Lung microvascular endothelial cell (primary cell): ENCODE measurements at regions not wholly inside any gene's neighbourhood (a gene's known extent, or its start where the extent isn't known, plus 50 kb on each side); places are given as distances from the start of the nearest gene placed in this dataset.
A peak's percentile ranks its signal among the peaks of the same experiment; 100 is the strongest.
"Not testable (repeated sequence)": the region's sequence is repeated elsewhere in the genome, so short reads cannot be mapped to it uniquely, and the experiment has no call there.

Experiments
- DNase-seq, 2 donors: peaks; one replicate each; pipeline versions ENCODE4 v3.0.0 to v3.0.0-alpha.2; 2010; ENCODE audit warnings: low read depth in 2 of 2

DNA sequence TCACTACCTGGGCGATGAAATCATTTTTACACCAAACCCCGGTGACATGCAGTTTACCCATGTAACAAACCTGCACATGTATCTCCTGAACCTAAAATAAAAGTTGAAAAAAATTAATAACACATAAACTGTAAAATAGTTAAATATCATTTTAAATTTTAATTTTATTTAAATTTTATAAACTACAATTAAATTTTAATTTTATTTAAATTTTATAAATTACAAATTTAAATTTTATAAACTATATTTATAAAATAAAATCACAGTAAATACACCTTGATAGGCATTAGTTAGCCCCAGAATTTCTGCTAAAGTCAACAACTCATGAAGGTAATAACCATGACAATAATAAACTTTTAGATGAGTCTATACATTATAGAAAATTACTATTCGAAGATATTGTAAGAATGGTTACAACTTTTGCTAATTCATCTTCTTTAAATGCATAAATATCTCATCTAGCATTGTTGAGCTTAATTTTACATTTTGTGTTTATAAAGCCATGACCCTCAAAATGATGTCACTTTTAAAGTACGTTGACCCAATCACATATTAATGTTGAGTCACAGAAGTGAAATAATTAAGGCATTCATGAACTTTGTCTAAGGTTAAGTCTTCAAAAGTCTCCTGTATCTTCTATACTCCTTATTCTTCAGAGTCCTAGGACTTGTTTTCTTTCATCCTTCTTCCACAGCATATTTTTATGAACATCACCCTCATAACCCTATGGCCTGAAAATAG is 755.8 kb upstream of the LCORL start:
- no peak for DNase-seq

DNA sequence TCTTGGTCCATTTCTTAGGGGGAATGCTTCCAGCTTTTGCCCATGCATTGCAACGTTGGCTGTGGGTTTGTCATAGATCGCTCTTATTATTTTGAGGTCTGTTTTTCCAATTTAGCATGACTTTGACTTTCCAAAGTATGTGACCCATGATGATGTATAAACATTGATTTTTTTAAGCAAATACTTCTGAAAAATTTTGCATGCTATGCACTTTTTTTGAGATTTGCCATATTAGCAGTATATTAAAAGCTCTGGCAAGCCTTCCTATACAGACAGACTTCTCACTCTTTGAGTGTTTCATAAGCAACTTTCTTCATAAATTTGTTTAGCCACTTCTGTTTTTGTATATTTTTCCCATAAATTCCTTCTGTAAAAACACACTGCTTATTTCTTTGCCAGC is 746.4 kb upstream of the LCORL start:
- DNase-seq, result no peak

DNA sequence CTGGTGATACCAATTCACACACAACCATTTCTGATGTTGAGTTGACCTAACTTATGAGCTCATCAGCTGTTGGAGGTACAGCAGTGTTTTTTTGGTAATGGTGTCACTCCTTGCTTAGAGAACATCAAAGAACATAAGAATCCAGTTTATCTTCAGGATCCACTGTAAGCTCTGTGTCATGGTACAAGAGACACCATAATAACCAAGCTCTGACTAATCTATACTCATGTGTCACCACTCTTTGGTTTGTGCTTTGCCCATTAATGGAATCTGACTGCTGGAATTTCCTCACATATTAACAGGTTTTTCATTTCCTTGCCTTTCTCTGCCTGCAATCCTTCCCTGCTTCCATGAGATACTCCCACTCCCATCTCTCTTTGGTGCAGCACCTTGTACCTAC is 735.1 kb upstream of the LCORL start:
- no peak for DNase-seq

DNA sequence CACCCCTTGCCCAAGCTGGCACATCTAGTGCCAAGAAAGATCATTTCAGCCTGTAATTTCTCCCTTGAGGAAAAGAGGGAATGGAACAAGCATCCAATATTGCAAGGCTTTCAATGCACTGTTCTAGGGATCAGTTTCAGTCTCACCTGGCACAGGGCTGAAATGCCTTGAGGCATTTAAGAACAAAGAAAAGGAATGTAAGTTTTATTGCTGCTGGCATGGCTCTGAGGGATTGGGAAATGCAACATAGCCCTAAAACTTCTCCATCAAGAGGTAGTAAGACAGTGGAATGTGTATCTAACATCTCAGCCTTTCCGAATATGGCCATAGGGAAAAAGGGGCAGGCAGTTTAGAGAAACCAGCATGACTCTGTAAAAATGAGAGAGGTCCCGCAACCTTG is 732.6 kb upstream of the LCORL start:
- no peak for DNase-seq

DNA sequence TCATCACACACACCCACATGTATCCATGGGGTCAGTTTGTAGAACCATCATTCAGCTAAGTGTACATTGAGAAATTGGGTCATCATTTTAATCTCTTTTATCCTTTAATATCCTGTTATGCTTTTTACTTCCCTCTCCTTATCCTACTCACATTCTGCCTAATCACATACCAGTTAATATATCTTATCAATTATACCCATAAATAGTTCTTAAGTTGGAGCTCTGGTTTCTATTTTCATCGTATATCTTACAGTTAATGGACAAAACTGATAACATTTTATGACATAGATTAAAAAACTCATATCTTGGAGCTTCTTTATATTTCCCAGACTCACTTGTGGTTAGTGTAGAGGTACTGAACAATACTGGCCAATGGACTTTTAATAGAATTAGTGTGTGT is 729.5 kb upstream of the LCORL start:
- DNase-seq, result no peak

DNA sequence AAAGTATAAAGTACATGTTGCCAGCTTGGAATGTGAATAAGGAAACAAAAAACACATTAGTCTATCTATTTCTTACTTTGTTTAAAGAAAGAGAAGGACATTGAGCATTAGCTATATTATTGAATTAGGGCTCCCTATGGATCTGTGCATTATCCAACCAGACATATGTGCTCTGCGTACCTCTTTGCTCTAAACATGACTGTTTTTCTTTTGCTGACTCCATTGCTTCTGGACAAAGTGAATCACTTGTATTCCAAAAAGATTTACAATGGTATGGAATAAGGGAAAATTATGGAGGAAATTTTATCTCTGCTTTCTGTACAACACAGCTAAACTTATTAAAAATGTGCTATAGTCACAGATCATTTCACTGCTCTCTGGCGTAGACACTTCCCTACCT is 727.8 kb upstream of the LCORL start:
- DNase-seq, result no peak

DNA sequence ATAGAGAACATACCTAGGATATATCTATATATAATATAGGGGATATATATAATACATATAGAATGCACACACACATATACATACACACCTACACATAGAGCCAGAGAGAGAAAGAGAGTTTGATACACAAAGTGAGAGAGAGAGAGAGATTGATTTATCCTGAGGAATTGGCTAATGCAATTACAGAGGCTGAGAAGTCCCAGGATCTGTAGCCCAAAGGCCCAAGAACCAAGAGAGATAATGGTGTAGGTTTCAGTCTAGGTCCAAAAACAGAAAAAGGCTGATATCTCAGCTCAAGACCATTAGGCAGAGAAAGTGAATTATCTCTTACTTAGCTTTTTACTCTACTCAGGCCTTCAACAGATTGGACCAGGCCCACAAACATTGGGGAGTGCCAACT is 715.0 kb upstream of the LCORL start:
- no peak for DNase-seq

DNA sequence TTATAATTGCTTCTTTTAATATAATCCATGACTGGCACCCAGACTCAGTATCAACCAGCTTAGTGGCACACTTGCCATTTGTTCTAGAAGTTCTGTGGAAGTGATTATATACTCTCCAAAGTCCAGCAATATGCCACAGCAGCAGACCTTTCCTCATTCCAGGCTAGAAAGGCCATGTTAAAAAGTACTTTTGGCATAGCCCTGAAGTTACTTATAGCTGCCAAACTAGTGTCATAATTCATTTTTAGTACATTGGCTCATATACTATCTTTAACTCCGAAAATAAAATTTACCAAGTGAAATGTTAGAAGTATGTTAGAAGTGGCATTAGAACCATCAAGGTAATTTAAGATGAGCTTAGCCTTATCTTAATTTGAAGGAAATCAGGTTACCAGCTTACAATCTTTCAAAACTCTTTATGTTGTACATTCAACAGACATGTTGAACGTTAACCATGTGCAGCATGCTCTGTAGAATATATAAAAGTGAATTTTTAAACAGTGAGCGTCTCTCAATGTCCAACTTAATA is 714.2 kb upstream of the LCORL start:
- DNase-seq, result no peak

DNA sequence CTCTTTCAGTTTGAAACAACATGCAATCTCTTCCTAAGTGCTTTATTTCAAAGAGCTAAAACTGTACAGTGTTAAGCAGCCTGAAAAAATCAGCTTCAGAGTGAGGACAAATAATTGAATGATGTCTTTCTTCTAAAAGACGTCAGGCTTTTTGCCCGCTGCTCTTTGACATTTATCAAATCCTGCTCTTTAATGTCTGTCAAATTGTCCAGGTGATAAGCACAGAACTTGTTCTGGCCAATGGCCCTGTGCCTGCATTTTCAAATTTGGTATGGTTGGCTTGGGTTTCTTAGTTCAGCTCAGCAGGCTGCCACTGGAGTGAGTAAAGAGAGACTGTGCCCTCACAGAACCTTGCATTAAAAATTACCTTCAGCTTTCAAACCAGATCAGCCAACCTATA is 712.9 kb upstream of the LCORL start:
- no peak for DNase-seq

DNA sequence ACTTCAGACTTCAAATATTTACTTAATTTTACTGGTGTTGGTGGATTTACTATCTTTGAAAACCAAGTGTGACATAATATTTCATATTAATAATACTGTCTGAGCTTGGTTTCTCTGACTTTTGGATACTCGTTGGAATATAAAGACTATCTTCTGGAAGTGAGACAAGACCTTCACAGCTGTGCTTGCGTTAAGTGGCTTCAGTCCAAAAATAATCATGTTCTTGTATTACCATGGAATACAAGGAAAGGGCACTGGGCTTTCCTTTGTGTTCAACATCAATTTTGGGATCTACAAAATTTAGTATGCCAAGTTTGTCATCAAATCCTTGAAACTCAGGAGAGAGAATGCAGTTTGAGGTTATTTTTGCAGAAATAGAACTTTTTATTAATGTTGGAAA is 712.4 kb upstream of the LCORL start:
- no peak for DNase-seq

DNA sequence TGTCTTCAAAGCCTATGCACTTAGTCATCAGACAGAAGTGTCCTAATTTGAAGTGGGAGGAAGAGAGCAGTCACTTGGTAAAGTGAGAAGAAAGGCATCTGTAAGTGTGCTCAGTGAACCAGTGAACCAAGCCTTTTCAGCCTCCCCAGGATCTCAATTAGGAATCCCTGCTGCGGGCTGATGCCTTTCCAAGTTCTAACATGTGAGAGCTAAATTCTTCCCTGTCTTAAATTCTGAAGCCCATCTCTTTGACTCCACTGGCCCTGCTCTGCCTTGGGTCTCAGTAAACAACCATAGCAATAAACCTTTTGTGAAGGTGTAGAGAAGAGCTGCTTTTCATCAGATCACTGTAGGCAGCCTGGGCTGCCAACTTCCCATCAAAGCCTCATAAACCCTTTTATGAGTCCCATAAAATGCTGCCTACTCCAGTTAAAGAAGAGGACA is 701.2 kb upstream of the LCORL start:
- no peak for DNase-seq

DNA sequence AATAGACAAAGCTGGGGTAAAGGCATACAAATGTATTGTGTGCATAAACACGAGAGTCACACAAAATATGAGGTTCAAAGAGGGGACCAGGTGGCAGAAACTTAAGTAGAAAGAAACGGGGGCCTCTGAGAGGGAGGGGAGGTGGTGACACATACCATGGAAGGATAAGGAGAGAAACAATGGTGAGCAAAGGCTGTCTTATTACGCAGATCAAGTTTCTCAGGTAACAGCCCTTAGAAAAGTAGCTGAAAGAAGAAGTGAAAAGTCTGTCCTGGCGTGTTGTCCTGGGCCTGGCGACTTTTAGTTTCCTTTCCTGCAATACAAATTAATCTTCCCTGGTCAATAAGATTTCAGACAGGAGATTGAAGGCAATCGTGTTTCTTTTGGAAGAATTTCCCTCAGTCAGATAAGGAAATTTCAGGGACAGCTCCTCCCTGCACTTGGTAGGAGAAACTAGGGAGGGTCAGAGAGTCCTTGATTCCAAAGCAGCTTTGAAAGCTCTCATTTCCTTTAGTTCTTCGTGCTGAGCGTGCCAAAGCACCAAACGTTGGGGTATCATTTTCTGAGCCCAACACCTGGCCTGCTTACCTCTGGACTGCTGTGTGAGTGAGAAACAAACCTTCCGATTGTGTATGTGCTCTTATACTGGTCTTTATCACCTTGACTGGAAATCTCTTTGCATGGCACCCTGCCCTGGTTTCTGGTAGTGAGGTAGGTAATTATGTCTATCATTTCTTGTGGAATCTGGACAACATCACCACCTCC is 676.7 kb upstream of the LCORL start:
- DNase-seq, result no peak

DNA sequence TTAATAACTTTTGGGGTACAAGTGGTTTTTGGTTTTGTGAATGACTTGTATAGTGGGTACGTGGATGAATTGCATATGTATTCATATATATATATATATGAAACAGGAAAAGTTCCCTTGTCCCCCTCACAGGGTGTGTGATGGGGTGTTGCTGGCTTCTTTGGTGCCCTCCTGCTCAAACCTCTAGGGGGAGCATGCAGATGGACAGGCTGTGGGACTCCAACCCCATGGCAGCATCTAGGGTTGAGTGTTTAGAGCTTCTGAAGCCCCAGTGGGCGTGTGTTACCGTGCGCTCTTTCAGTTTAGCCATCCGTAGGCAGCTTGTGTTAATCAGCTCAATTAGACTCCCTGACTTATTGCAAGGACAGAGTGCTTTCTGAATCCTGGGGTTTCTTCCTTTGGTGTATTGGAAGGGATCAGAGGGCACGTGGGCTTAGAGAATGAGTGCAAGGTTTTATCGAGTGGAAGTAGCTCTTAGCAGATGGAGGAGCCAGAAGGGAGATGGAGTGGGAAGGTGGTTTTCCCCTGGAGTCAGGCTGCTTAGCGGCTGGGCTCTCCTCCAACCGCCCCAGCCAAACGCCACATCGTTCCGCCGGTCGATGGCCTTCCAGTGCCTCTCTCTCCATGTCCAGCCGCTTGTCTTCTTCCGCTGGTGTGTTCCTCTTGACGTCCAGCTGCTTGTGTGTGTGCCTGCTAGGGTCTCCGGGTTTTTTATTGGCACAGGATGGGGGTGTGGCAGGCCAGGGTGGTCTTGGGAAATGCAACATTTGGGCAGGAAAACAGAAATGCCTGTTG is 674.4 kb upstream of the LCORL start:
- DNase-seq, result no peak

DNA sequence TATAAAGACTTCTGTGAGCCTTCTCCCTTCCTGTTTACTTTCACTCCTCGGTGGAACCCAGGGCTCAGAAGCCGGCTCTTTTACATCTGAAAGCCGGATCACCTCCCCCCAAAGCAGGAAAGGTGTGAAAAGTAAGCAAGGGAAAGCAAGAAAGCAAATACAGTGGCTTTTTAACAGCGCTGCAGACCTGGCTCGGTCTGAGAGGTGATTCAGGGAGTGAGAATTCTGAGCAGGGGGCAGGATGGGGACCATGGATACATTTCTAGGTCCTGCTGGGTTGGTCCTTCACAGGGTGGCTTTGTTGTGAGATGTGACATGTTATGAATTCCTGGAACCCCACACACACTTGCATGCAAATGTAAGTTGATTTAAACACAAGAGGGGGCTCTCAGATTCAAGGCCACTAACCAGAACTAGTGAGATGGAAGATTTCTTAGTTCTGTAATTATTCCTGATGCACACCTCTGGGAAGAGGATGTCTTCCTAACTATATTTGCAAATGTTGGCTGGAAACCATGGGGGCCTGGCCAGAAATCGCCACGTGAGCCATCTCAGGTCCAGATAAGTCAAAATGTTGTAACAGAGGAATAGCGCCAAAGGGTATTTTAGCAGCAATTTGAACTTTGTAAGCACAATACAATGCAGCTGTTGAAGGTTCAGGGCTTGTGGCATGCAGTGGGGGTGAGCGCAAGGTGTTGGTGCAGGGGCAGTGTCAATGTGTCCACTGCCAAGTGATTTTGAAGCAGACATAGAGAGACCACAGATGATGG is 670.1 kb upstream of the LCORL start:
- no peak for DNase-seq

DNA sequence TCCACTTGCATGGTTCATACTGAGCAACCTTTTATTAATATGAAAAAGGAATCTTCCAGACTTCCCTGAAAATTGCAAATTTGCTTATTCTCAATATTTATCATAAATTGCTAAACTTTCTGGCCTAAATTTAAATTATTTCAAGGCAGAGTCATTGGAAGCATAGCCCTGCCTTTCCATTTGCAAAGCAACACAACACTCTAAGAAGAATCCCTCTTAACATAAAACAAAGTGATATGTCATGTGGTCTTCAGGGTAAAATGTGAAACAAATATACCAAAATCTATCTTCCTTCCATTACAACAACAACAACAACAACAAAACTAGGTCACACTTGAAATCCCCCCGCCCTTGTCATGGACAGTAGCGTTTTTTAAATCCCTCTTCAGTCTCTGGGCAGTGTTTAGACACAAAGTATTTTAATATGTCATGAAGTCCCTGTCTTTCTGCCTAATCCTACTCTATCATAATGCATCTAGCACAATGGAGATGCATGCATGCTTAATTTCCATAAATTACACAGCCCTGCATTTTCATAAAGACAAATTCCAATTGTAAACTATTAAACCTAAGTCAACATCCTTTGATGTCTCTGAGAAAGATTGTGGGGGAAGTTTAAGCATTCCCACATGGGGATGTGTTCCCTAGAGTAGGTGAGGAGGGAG is 668.9 kb upstream of the LCORL start:
- DNase-seq, result no peak

DNA sequence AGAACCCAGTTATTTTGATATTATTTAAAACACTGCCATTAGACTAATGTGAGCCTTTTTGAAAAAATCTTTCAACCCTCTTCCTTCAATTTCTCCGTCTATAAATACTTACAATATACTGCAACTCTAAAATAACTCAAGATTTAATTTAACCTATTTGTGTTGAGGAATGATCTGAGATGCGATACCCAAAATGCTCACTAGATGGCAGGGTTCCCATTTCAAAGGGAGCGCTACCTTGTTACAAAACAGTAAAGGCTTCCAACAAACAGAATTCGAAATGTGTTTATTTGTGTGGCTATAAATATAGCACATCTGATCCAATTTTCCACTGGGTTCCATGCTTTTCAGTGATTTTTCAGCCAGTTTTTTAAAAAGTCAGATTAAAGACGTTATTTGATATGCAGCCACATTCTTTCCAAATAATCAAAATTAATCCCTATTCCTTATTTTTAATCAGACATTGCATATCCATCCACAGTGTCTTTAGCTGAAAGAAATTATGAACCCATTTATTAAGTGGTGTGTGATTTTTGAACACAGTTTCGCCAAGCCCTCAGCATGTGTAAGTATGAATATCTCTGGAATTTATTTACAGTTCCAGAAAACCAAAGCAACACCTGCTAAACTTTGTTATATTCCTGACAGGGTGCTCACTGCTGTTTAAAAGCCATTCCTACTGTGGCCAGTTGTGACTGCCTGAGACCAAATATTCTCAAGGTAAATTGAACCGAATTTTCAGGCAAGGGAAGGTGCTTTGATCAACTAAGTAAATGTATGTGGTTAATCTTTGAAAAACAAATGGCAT is 668.0 kb upstream of the LCORL start:
- peak; percentile 66 for DNase-seq

DNA sequence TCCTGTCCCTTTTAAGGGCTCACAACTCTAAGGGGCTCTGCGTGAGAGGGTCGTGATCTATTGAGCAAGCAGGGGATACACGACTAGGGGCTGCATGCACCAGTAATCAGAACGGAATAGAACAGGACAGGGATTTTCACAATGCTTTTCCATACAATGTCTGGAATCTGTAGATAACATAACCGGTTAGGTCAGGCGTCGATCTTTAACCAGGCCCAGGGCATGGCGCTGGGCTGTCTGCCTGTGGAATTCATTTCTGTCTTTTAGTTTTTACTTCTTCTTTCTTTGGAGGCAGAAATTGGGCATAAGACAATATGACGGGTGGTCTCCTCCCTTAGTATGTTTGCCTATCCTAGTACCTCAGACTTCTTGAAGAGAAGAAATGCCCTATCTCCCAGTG is 666.8 kb upstream of the LCORL start:
- not testable (repeated sequence) for DNase-seq

DNA sequence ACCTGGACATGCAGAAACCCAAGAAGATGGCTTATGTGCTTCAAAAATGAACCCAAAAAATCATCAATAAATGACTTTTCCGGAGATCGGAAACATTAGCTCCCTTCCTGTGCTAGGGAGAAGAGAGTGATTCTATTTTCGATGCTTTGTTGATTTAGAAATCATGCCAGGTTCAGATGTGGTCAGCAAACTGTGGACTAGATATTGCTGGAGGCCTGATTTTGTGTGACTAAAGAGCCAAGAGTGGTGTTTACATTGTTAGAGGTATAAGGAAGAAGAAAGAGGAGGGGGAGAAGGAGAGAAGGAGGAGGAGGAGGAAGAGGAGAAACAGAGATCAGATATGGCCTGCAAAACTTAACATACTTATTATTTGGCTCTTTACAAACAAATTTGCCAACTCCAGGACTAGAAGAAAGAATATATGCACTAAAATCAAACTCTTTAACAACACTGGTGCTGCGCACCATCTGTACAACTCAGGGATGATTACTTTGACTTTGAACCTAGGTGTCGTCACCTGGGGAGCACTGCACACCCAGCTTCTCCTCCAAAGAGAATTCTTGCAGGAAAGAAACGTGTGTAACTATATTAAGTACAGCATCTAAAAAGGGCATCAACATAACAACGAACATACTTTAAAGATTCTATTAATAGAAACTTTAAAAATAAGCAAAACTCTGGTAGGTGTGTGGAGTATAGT is 664.9 kb upstream of the LCORL start:
- no peak for DNase-seq

DNA sequence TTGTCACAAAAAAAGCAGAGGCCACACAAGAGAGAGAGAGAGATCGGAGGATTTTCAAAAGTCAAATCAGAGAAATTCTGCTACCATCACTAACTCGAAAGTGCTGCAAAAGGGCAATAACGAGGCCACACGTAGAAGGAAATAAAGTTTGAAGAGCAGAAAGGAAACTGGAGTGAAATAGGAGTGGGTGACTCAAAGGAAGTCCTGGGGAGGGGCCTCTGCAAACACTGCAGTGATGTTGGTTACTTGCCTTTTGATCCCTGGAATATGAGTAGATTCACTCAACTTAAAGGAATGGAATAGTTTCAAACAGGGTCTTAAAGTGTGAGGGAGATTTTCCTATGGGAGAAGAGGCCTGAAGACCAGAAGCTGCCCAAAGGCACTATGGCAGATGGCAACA is 663.4 kb upstream of the LCORL start:
- DNase-seq, result peak in 1 of 2 donors; percentile 43
